HK-2 (cell line): ENCODE measurements at regions not wholly inside any gene's neighbourhood (a gene's known extent, or its start where the extent isn't known, plus 50 kb on each side); places are given as distances from the start of the nearest gene placed in this dataset.

Source experiments
- DNase-seq: peaks from one replicate; pipeline ENCODE4 v3.0.0-alpha.2; 2018; ENCODE audit not compliant: unreplicated experiment

DNA sequence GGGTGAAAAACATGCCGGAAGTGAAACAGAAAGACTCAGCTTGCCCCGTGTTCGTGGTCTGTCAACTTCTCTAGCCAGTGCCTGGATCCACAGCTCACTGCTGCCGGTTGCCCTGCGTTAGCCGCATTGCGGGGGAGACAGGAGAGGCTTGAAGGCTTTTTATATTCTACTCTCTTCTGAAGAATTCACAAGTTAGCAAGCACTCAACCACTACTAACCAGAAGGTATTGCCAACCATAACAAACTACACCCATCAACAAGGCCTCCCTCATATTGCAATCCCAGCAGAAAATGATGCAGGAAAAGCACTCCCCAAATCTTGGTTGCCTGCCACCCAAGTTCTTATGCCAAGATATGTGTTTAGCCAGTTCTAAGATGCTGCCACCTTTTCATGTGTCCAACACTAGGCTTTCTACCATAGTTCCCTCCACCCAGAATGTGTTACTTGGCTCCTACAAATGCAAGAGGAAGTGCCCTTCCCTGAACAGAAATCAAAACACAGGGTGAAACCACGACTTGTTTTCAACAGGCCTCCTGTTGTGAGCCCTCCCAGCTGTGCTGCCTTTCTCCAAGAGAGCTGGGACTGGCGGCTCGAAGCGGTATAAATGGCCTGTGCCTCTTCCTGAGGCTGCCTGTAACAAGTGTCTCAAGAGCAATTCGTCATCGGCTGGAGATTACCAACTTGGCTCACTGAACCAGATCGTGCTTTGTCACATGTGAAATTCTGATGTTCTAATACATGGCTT lies 129.0 kb downstream of the SNX18 start:
- no peak for DNase-seq

DNA sequence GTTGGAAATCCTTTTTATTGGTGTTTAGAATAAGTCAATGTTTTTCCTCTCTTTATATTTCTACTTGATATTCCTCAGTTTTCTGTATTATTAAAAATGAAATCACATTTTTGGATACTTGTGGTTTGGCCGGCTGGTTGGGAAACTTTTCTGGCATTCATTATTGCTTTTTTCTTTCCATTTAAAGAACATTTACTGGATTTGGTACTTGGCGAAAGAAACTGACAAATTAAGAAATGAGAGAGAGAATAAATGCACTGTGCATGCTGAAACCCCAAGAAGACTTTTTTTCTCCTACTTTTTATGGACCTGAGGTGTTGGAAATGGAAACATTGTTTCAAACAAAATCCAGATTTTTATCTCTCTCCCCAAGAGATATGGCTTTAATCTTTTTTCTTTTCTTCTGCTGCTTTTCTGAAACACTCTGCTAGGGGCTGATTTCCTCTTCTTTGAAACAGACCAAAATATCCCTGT lies 128.4 kb downstream of the SNX18 start:
- no peak for DNase-seq

DNA sequence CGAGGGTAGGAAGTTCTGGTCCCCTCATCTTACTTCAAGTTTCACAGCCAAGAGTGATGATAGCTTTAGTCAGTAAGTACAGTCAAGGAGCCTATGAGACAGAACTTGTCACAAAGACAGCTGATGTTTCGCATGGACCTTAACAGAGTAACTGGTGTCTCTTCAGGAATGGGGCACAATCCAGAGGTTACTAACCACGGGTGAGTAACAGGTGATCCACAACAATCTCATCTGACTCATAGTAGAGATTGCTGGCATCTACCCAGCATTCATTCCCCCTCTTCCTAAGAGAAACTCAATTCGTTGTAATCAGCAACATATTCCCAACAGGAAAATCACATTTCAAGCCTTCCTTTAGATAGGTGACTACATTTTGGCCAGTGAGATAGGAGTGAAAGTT lies 126.7 kb downstream of the SNX18 start:
- DNase-seq = no peak

DNA sequence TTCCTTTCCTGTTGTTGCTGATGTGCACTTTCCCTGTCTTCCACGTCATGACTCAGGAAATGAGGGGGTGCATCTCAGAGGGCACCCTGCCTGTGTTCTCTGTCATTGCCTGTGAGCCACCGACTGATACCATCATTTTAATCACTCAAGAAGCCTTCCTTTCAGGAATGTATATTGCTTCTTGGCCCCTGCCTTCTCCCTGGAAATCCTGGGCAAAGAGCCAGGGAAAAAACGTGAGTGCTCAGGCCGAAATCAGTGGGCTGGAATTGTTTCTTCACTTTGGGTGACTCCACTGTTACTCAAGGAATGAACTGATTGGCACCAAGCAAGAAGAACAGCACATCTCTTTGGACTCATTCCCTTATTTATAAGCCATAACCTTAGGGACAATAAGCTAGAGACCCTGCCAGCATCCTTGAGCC lies 126.1 kb downstream of the SNX18 start:
- DNase-seq = no peak

DNA sequence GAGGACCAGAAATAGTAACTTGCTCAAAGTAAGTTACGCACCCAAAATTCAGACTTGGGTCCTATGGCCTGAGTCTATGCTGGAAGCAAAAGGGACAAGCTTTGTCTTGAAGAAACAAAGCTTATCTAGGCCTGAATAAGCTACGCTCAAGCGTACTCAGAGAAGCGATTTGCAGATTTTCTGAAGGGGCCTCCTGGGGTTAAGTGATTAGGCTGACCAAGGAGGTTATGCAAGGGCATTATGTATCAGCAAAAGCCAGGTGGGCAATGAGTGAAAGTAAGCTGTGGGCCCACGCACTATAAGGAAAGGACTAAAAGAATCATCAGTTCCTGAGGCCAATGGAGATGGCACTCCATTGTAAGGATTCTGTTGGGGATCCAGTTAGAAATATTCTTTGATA lies 122.1 kb downstream of the SNX18 start:
- no peak for DNase-seq

DNA sequence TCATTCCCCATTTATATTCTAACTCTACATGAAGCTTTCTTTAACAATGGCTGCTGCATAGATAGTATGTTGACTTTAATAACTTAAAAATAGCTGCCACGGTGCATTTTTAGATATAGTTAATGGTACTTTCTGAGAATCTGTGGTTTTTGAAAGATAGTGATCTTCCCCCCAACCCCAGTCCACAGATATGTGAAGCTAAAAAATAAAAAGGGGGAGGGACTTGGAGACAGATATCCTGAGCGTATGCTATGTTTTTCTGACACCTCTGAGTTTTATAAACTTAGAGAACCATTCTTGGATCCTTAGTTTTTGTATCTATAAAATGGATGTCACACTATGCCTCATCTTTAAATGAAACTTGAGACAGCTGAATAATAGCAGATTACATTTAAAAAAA lies 120.5 kb downstream of the SNX18 start:
- no peak for DNase-seq

DNA sequence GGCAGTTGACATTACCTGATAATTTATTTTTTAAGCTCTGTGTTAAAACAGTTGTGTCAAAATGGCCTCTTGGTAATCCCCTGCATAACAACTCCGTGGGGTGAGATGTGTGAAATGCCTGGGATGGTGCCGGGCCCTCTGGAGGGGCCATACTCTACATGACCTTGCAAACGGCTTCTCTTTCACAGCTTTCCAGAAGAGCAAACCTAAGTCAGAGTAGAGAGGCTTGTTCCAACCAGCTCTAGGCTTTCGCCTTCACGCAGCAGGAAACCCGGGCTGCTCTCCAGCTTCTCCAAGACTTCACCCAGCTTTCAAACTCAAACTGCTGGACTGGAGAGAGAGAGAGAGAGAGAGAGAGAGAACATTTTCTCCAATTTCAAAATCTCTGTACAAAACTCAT lies 120.1 kb downstream of the SNX18 start:
- no peak for DNase-seq

DNA sequence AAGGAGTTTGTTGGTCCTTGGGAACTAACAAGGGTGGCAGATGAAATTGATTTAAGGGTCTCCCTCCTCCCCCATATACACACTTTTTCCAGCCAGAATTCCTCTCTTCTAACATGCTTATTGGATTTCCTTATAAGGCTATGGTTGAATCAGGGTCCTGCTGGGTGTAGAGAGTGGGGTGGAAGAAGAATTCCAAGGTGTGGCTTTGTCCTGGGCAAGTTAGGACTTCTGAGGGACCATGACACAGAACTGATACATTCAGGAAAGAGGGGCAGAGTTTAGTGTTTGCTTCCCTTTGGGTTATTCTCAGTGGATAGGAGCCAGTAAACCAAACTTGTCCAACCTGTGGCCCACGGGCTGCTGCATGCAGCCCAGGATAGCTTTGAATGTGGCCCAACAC lies 116.5 kb downstream of the SNX18 start:
- DNase-seq = no peak

DNA sequence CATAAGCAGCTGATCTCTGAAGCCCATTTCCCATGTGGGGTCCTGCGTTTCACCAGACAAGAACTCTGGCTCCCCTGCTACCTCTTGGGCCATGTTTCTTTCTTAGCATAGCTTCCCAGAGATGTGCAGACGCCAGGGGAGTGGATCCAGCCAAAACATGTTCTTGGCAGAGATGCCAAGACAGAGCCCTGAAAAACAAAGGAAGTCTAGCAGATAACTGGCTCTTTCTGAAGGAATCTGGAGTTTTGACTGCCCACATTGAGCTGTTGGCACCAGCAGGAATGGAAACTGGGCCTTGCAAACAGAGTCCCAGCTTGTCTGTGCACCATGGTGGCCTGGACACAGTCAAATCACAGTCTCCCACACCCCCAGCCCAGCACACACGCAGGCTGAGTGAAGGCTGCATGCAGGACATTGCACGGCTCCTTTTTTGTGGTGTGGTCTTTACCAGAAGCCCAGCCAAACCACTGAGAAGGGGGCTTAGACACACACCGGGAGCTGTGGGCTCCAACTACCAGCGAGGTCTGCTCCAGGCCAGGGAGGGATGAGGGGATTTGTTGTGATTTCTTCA lies 114.7 kb downstream of the SNX18 start:
- DNase-seq = no peak

DNA sequence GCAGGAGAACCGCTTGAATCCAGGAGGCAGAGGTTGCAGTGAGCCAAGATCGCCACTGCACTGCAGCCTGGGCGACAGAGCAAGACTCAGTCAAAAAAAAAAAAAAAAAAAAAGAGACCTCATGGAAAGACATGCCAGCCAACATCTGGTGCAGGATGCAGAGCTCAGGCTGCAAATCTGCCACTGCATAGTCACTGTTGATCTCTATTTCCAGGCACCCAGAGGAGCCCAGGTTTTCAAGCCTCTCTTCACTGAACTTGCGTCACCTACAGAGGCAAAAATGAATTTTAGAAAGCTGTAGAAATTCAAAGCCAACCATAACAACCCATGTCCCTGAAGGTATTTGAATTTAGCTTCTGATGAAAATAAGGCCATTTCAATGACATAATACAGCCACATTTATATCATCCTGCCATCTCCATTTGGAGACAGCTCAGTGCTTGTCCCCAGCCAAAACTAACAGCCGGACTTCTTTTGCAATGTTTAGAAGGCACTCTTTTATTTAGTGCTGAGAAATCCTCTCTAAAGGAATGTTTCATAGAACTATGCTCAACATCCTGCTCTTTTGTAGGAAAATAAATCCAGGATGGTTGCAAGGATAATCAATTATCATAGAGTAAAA lies 113.3 kb downstream of the SNX18 start:
- no peak for DNase-seq

DNA sequence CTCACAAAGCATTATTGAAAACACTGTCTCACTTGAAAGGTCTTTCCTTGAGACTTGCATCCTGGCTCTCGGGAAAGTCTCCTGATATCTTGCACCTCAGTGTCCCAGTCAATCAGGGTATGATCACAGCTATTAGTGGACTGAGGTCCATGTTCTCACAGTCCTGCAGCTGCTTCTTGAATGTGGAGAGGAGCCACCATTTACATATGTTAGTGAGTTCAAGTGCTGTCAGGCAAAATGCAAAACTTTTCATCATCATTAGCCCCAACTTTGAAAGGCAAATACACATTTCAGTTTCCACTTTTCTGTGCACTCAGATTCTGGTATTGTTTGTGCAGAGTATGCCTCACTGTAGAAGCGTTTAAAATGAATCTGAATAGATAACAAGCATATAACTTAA lies 111.6 kb downstream of the SNX18 start:
- no peak for DNase-seq

DNA sequence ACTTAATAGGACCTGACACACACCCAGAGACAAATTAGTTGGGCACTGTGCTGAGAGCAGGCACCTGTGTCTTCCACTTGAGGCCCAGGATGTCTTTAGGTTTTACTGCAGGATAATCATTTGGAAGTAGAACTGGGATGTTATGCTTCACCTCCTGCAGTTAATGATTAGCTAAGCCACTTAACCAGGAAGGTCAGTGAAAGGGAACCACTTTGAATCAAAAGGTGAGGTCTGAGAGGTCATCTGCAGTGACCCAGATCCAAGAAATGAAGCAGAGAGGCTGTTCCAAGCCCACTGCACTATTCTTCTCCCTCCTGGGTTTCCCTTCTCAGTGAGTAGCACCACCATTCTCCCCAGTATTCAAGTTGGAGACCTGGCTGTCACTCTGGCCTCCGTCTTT lies 110.5 kb downstream of the SNX18 start:
- DNase-seq = no peak

DNA sequence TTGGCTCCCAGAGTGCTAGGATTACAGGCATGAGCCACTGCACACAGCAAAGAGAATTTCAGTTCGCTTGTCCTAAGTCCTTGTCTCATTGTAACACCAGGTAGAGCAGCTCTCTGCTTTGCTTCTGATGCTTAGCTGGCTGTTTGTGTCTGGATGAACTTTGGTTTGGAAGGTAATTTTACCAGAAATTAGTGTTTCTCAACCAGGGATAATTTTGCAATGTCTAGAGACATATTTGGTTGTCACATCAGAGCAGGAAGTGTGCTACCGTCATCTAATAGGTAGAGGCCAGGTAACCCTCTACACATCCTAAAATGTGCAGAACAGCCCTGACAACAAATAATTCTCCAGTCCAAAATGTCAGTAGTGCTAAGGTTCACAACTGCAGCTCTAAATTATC lies 108.8 kb downstream of the SNX18 start:
- DNase-seq = no peak

DNA sequence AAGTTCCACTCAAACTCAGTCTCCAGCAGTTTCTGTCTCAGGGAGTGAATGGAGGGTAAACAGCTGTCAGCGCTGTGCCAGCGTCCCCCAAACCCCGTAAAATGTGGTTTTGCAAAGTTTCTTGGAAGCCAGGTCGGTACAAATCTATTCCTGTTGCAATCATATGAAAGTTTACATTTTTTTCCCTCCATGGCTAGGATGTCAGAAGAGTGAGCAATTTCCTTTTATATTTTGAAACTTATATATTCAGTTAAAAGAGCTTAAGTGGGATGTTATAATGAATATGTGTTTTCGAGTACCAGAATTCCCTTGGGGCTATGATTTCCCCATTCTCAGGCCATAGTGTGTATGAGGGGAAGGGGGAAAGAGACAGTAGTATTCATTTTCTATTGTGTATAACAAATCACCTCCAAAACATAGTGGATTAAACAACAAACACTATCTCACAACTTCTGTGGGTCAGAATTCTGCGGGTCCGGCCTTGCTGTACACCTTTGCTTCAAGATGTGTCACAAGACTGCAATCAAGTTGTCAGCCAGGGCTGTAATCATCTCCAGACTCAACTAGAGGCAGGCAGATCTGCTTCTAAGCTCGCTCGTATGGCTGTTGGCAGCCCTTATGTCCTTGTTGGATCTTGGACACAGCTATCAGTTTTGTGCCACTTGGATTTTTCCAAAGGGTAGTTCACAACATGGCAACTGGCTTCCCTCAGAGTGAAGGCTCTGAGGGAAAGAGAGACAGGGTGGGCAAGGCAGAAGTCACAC lies 107.4 kb downstream of the SNX18 start:
- no peak for DNase-seq

DNA sequence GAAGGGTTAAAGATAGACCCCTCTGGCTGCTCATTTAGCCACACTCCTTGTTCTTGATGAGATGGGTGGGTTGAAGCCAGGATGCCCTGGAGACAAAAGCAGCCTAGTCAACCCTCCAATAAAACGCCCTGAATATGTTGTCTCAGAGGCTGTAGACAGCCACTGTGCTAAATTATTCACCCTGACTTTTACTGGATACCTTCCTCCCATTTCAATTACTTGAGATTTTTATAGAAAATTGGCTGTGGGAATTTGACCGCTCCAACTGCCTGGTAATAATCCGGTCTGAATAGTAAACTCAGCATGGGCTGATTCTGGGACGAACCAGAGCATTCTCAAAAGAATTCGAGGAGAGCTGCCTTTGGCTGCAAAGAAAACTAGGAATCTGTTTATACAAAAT lies 104.2 kb downstream of the SNX18 start:
- no peak for DNase-seq

DNA sequence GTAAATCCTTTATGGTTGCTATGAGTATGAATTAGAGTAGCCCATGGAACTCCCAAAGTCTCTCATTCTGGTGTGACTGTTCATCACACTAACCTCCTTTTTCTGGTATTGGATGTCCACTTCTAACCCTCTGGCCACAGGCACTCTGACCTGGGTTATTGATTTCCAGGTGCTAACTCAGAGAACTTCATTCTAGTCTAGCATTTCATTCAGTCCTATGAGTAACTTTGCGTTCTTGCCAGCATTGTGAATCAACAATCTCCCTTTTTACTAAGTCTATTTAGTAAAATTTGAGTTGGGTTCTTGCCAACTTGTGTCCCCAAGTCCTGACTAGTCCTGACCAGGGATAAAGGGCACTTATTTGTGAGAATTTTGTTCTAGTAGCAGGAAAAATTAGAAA lies 103.5 kb downstream of the SNX18 start:
- DNase-seq = no peak

DNA sequence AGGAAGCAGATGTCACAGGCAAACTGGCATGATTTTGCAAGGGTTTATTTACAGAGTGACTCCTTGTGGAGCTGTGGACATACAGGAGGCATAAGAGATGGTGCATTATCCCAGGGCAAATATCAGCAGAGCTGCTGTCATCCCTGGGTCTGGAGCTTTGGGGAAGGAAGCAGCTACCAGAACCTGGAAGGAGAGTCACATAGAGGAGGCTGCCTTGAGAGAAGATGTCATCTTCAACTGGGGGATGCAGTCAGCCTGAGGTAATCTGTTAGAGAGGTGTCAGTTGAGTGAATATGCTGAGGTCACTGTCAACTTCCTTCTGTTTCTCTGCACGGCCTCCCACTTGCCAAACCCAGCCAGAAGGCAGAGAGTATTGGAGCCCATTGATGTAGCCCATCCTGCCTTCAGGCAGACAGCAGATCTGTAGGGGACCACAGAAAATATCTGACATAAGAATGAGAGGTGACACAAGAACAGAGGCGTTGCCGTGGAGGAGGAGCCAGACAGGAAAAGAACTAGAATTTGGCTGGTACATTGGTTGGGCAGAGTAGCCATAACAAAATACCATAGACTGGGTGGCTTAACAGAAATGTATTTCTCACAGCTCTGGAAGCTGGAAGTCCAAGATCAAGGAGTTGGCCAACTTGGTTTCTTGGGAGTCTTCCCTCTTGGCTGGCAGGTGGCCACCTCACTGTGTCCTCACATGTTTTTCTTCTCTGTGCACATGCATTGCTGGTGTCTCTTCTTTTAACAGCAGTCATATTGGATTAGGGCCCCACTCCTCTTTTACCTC lies 102.8 kb downstream of the SNX18 start:
- DNase-seq = no peak

DNA sequence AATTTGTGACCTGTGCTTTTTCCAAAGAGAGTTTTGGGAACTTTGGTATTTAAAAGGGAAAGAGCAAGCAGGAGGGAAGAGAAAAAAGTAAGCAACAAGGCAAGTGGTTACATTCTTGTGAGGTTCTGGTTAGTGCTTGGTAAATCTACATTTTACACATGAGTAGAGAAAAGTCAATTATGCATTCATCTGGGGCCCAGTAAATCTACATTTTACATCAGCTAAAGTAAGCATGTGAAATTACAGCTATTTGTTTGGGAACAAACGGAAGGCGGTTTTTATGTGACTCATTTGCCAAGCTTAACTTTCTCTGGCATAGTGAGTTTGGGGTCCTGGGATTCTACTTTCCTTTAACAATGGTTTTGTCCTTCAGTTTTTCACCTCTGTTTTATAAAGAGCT lies 102.2 kb downstream of the SNX18 start:
- DNase-seq = no peak

DNA sequence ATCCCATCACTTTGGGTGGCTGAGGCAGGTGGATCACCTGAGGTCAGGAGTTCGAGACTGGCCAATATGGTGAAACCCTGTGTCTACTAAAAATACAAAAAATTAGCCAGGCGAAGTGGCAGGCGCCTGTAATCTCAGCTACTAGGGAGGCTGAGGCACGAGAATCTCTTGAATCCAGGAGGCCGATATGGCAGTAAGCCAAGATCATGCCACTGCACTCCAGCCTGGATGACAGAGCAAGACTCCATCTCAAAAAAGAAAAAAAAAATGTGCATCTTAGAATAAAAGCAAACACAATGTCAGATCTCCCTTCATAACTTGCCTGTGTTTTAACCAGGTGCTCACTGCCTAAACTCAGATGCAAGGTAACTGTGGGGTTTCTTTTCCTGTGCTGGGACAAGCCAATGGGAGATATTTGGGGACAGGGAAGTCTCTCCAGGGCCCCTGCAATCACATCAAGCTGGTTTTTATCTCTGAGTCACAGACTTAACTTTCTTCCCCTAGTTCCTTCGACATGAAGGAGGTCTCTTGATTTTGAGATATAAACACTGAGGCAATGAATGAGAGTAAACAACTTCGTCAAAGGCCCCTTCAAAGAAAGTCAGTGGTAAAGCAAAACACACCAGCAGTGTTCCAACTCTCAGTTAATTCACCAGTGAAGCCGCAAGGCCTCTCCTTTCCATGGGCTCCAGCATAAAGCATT lies 99.1 kb downstream of the SNX18 start:
- no peak for DNase-seq

DNA sequence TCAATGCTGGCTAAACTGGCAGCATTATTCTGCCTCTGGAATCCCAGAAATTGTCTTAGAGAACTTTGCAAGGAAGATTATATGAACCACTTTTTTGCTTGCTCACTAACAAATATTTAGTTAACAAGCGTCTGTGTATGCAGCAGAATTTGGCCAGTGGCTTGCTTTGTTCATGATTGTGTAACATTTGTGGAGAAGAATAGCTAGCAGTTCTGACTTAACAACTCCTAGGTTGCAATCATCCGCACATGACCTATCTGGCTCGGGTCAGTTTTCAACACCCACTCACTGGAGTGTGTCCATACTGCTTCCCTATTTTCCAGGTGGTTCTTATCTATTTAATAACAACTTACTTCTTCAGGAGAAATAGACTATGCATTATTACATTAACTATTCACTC lies 98.5 kb downstream of the SNX18 start:
- no peak for DNase-seq

DNA sequence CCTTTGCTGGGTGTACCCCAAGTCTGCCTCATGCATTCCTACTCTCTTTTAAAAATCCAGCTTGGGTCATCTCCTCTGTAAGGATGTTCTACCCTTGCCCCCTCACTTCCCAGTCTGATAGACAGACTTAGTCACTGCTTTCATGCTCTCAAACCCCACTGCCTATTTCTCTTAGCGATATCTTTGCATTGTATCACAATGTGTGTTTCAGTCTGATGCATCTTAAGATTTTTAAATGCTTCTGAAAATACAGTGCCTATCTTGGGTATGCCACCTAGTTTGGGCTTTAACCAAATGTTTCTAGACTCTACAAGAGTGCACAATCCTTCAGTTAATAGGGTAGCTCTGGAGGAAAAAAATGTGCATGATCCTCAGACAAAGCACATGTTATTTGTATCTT lies 97.8 kb downstream of the SNX18 start:
- DNase-seq = no peak
